HFFc6 (cell line): ENCODE measurements at regions not wholly inside any gene's neighbourhood (a gene's known extent, or its start where the extent isn't known, plus 50 kb on each side); places are given as distances from the start of the nearest gene placed in this dataset.

Experiments used
- DNase-seq: peaks from one replicate; pipeline ENCODE4 v3.0.0-alpha.2; 2018
- H3K27ac Mint-ChIP-seq: 2 replicates; pipeline ENCODE4 v1.8.0; 2020; ENCODE audit warnings: mild to moderate bottlenecking, mixed read lengths
- H3K27me3 Mint-ChIP-seq: 2 replicates; pipeline ENCODE4 v1.8.0; 2021; ENCODE audit warnings: mild to moderate bottlenecking, moderate library complexity, mixed read lengths; ENCODE audit not compliant: insufficient read depth
- H3K36me3 Mint-ChIP-seq: 2 replicates; pipeline ENCODE4 v1.8.0; 2021; ENCODE audit warnings: low read depth, mixed read lengths
- H3K4me1 Mint-ChIP-seq: 2 replicates; pipeline ENCODE4 v1.8.0; 2020; ENCODE audit warnings: low read depth, mixed read lengths
- H3K4me3 Mint-ChIP-seq: 2 replicates; pipeline ENCODE4 v1.8.0; 2020; ENCODE audit warnings: mild to moderate bottlenecking, moderate library complexity, mixed read lengths
- H3K9me3 Mint-ChIP-seq: 2 replicates; pipeline ENCODE4 v1.8.0; 2020; ENCODE audit warnings: mild to moderate bottlenecking, mixed read lengths
- TF ChIP-seq, protein P1 (sequence below): fragments of 200-600 bp; sonication (generic); IDR thresholded peaks from 2 replicates; pipeline ENCODE4 v1.5.0; 2021; ENCODE audit warnings: antibody characterized with exemption, mild to moderate bottlenecking

DNA sequence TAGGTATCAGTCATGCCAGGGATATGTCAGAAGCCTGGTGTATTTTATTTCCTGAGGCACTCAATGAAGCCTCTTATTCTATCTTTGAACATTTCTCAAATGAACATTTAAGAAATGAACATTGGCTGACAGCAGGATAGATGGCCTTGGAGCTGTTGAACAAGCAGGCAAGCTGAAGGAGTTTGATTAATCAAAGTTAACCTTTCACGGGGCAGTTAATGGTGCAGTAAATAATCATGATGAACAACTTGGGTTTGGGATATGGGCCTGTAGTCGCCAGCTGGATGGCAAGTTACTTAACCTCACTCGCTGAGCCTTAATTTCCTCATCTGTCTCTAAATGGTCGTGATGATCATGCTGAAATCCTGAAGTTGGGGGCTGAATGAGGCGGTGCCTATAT lies 333.0 kb downstream of the SFMBT2 start:
- no peak for DNase-seq
- TF ChIP-seq, protein P1, sequence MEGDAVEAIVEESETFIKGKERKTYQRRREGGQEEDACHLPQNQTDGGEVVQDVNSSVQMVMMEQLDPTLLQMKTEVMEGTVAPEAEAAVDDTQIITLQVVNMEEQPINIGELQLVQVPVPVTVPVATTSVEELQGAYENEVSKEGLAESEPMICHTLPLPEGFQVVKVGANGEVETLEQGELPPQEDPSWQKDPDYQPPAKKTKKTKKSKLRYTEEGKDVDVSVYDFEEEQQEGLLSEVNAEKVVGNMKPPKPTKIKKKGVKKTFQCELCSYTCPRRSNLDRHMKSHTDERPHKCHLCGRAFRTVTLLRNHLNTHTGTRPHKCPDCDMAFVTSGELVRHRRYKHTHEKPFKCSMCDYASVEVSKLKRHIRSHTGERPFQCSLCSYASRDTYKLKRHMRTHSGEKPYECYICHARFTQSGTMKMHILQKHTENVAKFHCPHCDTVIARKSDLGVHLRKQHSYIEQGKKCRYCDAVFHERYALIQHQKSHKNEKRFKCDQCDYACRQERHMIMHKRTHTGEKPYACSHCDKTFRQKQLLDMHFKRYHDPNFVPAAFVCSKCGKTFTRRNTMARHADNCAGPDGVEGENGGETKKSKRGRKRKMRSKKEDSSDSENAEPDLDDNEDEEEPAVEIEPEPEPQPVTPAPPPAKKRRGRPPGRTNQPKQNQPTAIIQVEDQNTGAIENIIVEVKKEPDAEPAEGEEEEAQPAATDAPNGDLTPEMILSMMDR: no peak
- H3K9me3 Mint-ChIP-seq: peaks cover 51% of the 10 kb centered on the region
- no peaks in the 10 kb centered on the region for H3K27me3 Mint-ChIP-seq
- H3K36me3 Mint-ChIP-seq: no peaks in the 10 kb centered on the region
- no peak overlapping the region for H3K27ac Mint-ChIP-seq
- H3K4me1 Mint-ChIP-seq: no peaks in the 10 kb centered on the region
- no peak overlapping the region for H3K4me3 Mint-ChIP-seq

DNA sequence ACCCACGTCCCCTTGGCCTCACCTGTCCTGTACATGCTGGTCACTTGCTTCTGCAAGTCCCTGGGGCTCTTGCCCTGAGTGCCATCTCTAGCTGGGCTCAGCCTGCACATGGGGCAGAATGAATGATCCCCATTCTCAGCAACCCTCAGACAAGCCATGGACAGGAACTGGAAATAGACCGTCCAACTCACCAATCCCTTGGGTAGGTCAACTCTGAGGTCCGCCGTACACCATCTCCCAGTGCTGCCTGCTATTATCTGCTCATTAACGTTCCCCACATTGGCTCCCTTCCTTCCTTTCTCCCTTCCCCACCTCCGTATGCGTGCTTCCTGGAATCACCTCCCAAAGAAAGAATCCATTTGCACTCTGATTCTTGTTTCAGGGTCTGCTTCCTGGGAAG lies 335.0 kb downstream of the SFMBT2 start:
- H3K4me3 Mint-ChIP-seq: no peak overlapping the region
- H3K9me3 Mint-ChIP-seq: peaks cover 42% of the 10 kb centered on the region
- no peak for DNase-seq
- H3K27ac Mint-ChIP-seq: no peak overlapping the region
- TF ChIP-seq, protein P1: no peak
- no peaks in the 10 kb centered on the region for H3K4me1 Mint-ChIP-seq
- H3K27me3 Mint-ChIP-seq: no peaks in the 10 kb centered on the region
- H3K36me3 Mint-ChIP-seq: no peaks in the 10 kb centered on the region

DNA sequence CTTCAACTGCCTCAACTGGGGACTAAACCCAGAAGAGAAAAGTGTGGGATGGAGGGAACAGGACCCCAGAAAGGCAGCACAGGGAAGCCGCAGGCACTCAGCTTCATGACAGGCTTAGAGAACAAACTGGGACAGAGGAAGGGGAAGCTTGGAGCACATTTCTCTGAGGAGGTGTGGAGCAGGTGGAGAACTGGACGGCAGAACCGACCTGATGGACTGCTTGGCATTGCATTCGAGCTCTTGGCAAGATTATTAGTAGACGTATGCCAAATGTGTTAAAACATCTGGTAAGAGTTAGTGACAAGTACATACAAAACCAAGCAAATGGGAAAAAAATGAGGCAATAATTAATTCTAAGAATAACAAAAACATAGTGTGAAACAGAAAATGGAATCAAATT lies 335.7 kb downstream of the SFMBT2 start:
- no peak overlapping the region for H3K27ac Mint-ChIP-seq
- H3K27me3 Mint-ChIP-seq: no peaks in the 10 kb centered on the region
- no peaks in the 10 kb centered on the region for H3K4me1 Mint-ChIP-seq

DNA sequence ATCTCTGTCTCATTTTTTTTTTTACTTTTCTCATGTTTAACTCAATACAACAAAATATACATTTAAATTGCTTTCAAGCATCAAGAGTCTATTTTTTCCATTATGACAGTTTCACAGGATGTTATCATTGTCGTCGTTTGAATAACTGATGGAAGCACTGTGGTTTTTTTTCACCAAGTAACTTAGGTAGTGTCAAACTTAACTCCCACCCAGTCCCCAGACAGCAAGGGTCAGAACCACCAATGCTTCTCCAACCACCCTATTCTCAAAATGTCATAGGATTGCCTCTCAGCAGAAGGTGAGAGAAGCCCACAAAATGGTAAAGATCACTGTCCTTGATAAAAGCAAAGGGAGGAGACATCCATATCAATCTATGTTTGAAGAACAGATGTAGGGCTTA lies 339.4 kb downstream of the SFMBT2 start:
- Mint-ChIP-seq H3K27me3 (no peaks in the 10 kb centered on the region), H3K4me3 (no peak overlapping the region), H3K9me3 (peaks cover 39% of the 10 kb centered on the region), H3K4me1 (no peaks in the 10 kb centered on the region), H3K36me3 (no peaks in the 10 kb centered on the region), H3K27ac (no peak overlapping the region)
- TF ChIP-seq, protein P1: no peak
- no peak for DNase-seq

More for the DNA sequence above, 335.7 kb downstream of the SFMBT2 start:
- no peak for DNase-seq
- H3K36me3 Mint-ChIP-seq: no peaks in the 10 kb centered on the region
- TF ChIP-seq, protein P1: no peak
- H3K4me3 Mint-ChIP-seq: no peak overlapping the region
- peaks cover 37% of the 10 kb centered on the region for H3K9me3 Mint-ChIP-seq

DNA sequence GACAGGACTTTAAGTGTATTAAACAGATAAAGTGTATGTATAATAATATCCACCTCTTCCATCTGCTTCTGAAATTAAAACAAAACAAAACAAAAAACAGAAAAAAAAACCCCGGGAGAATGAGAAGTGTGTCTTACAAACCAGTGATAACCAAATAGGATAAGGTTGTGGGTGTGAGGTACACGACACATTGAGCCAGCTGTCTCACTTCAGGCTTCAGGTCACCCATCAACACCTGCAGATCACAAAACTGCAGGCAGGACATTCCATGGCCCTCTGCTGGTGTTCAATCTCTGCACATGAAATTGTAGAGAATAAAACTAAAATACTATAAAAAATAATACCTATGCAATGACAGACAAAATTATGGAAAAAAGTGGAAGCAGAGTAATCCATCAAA lies 339.9 kb downstream of the SFMBT2 start:
- H3K9me3 Mint-ChIP-seq: peaks cover 36% of the 10 kb centered on the region
- TF ChIP-seq, protein P1: no peak
- no peak for DNase-seq
- H3K27me3 Mint-ChIP-seq: no peaks in the 10 kb centered on the region
- no peak overlapping the region for H3K27ac Mint-ChIP-seq
- H3K36me3 Mint-ChIP-seq: no peaks in the 10 kb centered on the region
- no peaks in the 10 kb centered on the region for H3K4me1 Mint-ChIP-seq
- no peak overlapping the region for H3K4me3 Mint-ChIP-seq

DNA sequence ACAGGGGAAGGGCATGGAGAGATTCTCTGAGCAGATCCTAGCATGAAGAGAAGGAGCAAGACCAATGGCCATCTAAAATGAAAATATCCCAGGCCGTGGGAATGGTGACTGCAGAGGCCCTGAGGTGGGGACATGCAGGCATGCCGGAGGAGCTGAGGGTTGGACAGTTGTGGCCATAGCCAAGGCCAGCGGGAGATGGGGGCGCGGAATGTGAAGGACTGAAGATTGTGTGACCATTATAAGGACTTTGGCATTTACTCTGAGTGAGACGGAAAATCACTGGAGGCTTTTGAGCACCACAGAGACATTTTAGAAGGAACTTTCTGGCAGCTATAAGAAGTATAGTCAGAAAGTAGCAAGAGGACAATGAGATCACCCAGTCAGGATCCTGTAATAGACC lies 341.1 kb downstream of the SFMBT2 start:
- no peak overlapping the region for H3K4me3 Mint-ChIP-seq
- no peaks in the 10 kb centered on the region for H3K4me1 Mint-ChIP-seq
- H3K36me3 Mint-ChIP-seq: no peaks in the 10 kb centered on the region
- no peak overlapping the region for H3K27ac Mint-ChIP-seq
- TF ChIP-seq, protein P1: no peak
- no peak for DNase-seq
- H3K27me3 Mint-ChIP-seq: no peaks in the 10 kb centered on the region
- peaks cover 41% of the 10 kb centered on the region for H3K9me3 Mint-ChIP-seq
